Peyer's patch (tissue), 4 donors: ENCODE measurements at regions not wholly inside any gene's neighbourhood (a gene's known extent, or its start where the extent isn't known, plus 50 kb on each side); places are given as distances from the start of the nearest gene placed in this dataset.

Source experiments
- DNase-seq, 3 donors: peaks; one replicate each; pipeline ENCODE4 v3.0.0-alpha.2; 2017 to 2019
- H3K27ac ChIP-seq, 4 donors: fragments of 200-600 bp; sonication (generic); one replicate each; pipeline ENCODE4 v1.5.1; 2016 to 2019
- H3K27me3 ChIP-seq, 2 donors: fragments of 200-600 bp; sonication (generic); one replicate each; pipeline ENCODE4 v1.5.1; 2019
- H3K36me3 ChIP-seq, 3 donors: fragments of 200-600 bp; sonication (generic); one replicate each; pipeline ENCODE4 v1.5.1; 2016 to 2019
- H3K4me1 ChIP-seq, 4 donors: fragments of 200-600 bp; sonication (generic); one replicate each; pipeline ENCODE4 v1.5.1; 2016 to 2019
- H3K4me3 ChIP-seq, 4 donors: fragments of 200-600 bp; sonication (generic); 1 replicate in 3 of 4; 2 replicates in 1 of 4; pipeline ENCODE4 v1.5.1; 2016 to 2019; ENCODE audit warnings: mild to moderate bottlenecking in 1 of 4
- H3K9me3 ChIP-seq, 4 donors: fragments of 200-600 bp; sonication (generic); one replicate each; pipeline ENCODE4 v1.5.1; 2016 to 2019; ENCODE audit warnings: mild to moderate bottlenecking in 1 of 4
- CTCF ChIP-seq, 6 experiments: fragments of 450-650 bp in 4 of 6; fragments of 200-600 bp in 2 of 6; sonication (generic) in 1 of 6; IDR thresholded peaks; one replicate each; pipeline ENCODE4 v1.5.1; 2017 to 2019; ENCODE audit warnings: antibody characterized with exemption in 6 of 6, mild to moderate bottlenecking in 3 of 6, moderate library complexity in 1 of 6
- POLR2A ChIP-seq, 2 donors: fragments of 450-650 bp; IDR thresholded peaks; one replicate each; pipeline ENCODE4 v1.5.1; 2017; ENCODE audit warnings: antibody characterized with exemption in 2 of 2, mild to moderate bottlenecking in 2 of 2, moderate library complexity in 2 of 2

GRCh38 chr5:8408258-8408657, 539.3 kb downstream of the MTRR start:
- no peak overlapping the region for H3K4me3 ChIP-seq
- no peak for DNase-seq
- H3K9me3 ChIP-seq: no peaks in the 10 kb centered on the region
- H3K36me3 ChIP-seq: no peaks in the 10 kb centered on the region
- no peaks in the 10 kb centered on the region for H3K4me1 ChIP-seq
- no peaks in the 10 kb centered on the region for H3K27me3 ChIP-seq
- no peak overlapping the region for H3K27ac ChIP-seq
- no peak for TF ChIP-seq POLR2A (IDR thresholded peaks at IDR 0.05)

DNA sequence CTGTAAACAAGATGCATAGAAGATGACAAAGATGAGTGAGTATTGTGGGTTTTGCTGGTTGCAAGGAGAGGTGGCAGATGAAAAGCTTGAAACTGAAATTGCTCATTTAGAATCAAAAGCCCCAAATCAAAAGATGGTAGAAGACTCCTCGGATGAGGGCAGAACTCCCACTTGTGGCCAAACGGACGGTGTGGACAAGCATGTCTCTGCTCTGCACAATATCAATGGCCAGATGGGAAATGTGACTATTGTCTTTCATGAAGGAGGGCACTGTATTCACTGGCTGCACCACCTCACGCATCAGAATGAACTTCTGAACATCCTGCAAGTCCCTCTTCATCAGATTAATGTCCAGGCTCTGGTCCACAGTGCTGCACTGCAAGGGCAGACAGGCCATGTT, 541.7 kb downstream of the MTRR start:
- TF ChIP-seq POLR2A (IDR thresholded peaks at IDR 0.05) (no peak), CTCF (IDR thresholded peaks at IDR 0.05) (no peak)
- Histone ChIP-seq H3K9me3 (no peaks in the 10 kb centered on the region), H3K4me1 (no peaks in the 10 kb centered on the region), H3K27me3 (no peaks in the 10 kb centered on the region), H3K4me3 (no peak overlapping the region), H3K27ac (no peak overlapping the region), H3K36me3 (no peaks in the 10 kb centered on the region)
- DNase-seq: no peak

GRCh38 chr5:8413975-8414374, 545.0 kb downstream of the MTRR start:
- Histone ChIP-seq H3K9me3 (no peaks in the 10 kb centered on the region), H3K4me3 (no peak overlapping the region), H3K27me3 (no peaks in the 10 kb centered on the region), H3K27ac (no peak overlapping the region), H3K36me3 (no peaks in the 10 kb centered on the region), H3K4me1 (no peaks in the 10 kb centered on the region)
- TF ChIP-seq CTCF (IDR thresholded peaks at IDR 0.05) (no peak), POLR2A (IDR thresholded peaks at IDR 0.05) (no peak)
- DNase-seq: no peak

DNA sequence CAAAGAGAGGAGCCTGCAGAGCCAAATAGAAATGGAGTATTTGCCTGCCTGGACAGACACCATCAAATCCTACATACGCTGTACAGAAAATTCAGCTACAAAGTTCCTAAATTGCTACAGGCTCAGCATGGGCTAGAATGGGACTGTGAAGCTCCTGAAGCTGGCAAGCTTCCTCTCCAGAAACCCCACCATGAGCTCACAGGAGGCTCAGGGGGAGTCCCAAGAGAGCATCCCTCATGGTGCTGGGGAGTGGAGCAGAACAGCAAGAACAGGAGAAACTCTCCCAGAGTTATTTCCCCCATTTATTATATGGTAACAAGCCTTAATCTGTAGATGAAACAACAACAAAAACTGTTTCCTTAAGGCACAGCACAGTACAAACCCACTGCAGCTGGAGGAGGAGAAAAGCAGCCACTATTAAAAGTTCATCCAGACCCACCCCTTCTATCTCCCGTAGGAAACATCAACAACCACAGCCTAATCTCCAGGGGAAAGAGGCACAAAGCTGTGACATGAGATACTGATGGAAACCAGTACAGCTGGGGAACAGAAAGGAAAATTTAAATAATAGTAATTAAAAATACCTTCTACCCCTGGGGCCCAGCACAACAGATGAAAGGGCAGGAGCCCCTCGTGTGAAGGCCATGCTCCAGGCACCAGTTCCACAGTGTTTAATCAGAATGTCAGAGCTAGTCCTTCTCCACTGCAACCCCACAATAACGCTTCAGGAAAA, 548.5 kb downstream of the MTRR start:
- H3K27me3 ChIP-seq: no peaks in the 10 kb centered on the region
- no peak for DNase-seq
- H3K36me3 ChIP-seq: no peaks in the 10 kb centered on the region
- no peak for TF ChIP-seq CTCF (IDR thresholded peaks at IDR 0.05)
- no peak for TF ChIP-seq POLR2A (IDR thresholded peaks at IDR 0.05)
- no peak overlapping the region for H3K4me3 ChIP-seq
- H3K9me3 ChIP-seq: no peaks in the 10 kb centered on the region
- H3K27ac ChIP-seq: no peak overlapping the region
- no peaks in the 10 kb centered on the region for H3K4me1 ChIP-seq

- TF ChIP-seq CTCF (IDR thresholded peaks at IDR 0.05): no peak
- TF ChIP-seq POLR2A (IDR thresholded peaks at IDR 0.05): no peak
- Histone ChIP-seq H3K4me3 (no peak overlapping the region), H3K9me3 (no peaks in the 10 kb centered on the region), H3K27ac (no peak overlapping the region), H3K27me3 (no peaks in the 10 kb centered on the region), H3K36me3 (no peaks in the 10 kb centered on the region), H3K4me1 (no peaks in the 10 kb centered on the region)
- DNase-seq: no peak
Observed at GRCh38 chr5:8418049-8418426, 549.1 kb downstream of the MTRR start.

DNA sequence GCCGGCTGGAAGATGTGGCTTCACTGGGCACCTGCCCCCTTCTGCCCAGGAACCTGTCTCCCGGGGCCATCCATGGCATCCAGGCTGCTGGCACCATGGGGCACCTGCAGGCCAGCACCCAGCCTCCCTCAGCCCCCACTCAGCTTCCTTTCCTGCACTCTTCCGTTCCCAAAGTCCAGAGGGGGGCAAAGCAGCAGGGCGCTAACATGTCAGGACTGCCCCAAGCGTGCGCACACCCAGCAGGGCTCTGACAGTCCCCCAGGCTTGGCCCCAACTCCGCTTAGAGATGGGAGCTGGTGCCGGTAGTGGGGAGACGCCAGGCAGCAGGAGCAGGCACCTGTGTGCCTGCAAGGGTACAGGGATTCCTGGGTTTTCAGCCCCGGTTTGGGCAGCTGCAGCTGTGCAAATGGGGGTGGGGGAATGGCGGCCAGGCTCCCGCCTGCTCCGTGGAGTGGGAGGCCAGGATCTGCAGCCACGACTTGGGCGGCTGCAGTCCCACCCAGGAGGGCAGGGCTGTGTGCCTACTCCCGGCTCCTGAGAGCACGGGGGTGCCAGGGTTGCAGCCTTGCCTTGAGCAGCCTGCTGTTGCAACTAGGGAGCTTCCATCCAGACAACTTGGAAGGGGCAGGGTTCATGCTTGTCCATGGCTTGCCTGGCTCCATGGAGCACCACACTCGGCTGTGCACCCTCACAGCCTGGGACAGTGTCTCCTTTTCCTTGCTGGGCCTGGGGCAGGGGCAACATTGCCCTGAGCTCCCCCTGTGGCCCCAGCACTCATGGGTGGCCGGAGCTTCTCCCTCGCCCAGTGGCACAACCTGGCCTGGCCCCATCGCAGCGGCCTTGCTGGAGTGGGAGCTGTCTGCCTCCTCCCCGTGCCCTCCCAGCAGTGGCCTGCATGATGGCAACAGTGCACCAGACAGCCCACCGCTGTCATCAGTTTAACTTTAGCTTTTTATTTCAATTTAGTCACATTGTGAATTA, 561.1 kb downstream of the MTRR start:
- Histone ChIP-seq H3K36me3 (no peaks in the 10 kb centered on the region), H3K9me3 (no peaks in the 10 kb centered on the region), H3K4me3 (no peak overlapping the region), H3K27me3 (no peaks in the 10 kb centered on the region), H3K4me1 (no peaks in the 10 kb centered on the region), H3K27ac (no peak overlapping the region)
- no peak for DNase-seq
- TF ChIP-seq POLR2A (IDR thresholded peaks at IDR 0.05): no peak
